HG02571 (cell line): ENCODE measurements at regions not wholly inside any gene's neighbourhood (a gene's known extent, or its start where the extent isn't known, plus 50 kb on each side); places are given as distances from the start of the nearest gene placed in this dataset.

Experiments used
- ATAC-seq: cut with Tn5 transposase; IDR thresholded peaks from one replicate; pipeline ENCODE4 v1.9.1; 2021; ENCODE audit warnings: mild to moderate bottlenecking, moderate library complexity; ENCODE audit not compliant: unreplicated experiment

DNA sequence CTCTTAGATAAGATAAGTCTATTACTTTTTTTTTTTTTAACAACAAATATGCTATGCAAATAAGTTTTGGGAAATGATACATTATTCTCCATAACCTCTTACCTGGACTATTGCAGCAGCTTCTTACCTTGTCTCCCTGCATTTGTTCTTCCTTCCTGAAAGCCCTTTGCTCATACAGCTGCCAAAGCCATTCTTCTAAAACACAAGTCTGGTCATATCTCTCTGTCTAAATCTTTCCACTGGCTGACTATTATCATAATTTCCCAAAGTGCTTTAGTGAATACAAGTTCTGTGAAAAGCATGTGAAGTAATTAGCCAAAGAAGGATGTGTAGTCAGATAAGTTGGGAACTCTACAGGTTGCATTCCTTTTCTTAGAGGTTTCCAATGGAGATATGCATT, 115.4 kb upstream of the CNTLN start:
- no peak for ATAC-seq

DNA sequence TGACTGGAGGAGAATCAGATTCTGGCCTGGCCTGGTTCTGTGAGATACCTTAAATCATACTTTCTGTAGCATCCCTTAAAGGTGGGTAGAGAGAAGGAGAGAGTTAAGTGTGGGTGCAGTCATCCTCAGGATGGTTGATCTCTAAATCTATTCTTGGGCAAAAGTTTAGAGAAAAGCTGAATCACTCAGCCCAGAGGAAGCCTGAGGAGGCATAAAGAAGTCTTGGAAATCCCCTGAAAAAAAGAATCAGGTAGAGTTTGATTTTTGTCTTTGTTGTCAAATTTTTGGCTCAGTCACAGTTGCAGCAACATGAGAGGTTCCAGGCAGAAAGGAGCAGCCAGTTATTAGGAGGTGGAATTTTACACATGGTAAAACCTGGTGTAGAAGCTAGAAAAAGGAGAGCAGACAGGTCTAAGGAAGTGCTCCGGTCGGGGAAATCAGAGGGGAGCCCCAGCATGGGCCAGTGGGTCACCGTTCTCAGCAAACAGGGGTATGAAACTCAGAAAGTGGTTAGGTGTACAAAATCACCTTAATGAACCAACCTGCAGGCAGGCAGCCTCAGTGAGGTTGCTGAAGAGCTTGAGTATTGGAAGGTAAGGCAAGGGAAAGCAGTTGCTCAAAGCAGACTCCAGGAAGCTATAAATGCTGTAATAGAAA, 116.2 kb upstream of the CNTLN start:
- ATAC-seq = no peak

DNA sequence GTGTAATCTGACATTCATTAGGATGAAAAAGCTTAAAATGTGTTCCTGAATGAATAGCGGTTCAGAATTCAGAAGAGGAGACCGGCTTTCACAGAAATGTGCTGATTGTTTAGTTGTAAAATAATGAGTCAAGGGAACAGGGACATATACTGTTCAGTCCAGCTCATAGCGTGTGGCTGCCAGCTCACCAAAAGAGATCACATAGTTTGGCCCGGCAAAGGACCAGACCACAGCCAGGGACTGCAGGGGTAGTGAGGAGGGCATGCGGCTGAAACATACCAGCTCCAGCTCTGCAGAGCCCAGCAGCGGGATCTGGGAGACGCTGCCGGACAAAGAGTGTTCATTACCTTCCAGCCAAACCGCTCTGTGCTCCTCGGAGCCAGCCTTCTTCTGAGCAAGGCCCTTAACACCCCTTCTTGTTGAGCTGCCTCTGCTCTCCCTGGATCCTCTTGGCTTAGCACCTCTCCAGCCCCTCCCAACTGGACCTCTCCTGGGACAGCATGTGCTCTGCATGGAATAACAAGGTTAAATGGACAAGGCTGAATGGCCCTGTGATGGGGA, 116.8 kb upstream of the CNTLN start:
- no peak for ATAC-seq

DNA sequence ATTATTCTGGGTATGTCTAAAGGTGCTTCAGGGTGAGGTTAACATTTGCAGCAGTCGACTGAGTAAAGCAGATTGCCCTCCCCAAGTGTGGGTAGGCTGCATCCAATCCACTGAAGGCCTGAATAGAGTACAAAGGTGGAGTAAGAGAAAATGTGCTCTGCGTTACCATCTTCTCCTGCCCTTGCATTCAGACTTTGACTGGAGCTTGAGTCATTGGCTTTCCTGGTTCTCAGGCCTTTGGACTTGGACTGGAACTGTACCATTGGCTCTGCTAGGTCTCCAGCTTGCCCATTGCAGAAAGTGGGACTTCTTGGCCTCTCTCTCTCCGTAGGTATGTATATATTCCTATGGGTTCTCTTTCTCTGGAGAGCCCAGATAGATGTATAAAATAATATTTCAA, 120.9 kb upstream of the CNTLN start:
- ATAC-seq = no peak

- no peak for ATAC-seq
Observed at GRCh38 chr9:17013010-17013409, 121.8 kb upstream of the CNTLN start.

GRCh38 chr9:17011880-17012279, 123.0 kb upstream of the CNTLN start:
- no peak for ATAC-seq

DNA sequence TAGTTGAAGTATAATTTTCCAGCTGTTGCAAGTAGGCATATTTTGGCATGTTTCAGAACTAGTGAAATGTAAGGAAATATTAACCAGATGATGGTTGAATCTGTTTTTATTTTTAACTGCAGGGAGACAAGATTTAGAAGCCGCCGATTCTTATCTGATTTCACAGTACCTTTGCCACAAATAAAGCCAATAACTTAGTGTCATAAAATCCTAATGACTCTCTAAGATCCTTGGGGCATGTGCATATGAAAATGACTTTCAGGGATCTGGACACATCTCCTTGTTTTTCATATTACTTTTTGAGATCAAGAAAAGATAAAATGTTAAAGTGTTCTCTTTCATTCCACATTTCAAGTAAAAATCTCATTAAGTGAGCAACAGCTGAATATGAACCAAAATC, 125.8 kb upstream of the CNTLN start:
- no peak for ATAC-seq

GRCh38 chr9:17005056-17005823, 129.6 kb upstream of the CNTLN start:
- no peak for ATAC-seq

- ATAC-seq = no peak
Observed at GRCh38 chr9:17004500-17004899, 130.3 kb upstream of the CNTLN start.

- ATAC-seq = no peak
Observed at GRCh38 chr9:17003576-17004240, 131.1 kb upstream of the CNTLN start.

DNA sequence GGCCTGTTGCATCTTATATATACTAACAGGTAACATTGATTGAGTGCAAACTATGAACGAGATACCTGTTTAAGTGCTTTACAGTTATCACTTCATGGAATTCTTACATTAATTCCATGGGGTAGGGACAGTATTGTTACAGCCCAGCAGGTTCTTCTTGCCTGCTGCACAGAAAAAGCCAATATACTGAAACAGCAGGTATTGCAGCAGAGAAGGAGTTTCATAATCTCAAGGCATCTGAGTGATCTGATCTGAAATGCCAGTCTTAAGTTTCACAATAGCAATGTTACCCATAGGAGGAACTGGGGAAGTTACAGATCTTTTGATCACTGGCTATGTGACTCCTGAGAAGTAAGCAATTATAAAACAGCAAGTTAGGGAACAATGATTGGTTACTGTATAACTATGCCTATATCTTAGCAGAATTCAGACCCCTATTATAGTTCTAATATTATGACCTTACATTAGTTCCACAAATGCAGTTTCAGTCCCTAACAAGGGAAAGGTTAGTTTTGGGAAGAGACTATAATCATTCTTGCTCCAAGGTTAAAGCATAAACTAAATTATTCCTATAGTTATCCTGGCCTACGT, 126.5 kb upstream of the BNC2 start:
- no peak for ATAC-seq

DNA sequence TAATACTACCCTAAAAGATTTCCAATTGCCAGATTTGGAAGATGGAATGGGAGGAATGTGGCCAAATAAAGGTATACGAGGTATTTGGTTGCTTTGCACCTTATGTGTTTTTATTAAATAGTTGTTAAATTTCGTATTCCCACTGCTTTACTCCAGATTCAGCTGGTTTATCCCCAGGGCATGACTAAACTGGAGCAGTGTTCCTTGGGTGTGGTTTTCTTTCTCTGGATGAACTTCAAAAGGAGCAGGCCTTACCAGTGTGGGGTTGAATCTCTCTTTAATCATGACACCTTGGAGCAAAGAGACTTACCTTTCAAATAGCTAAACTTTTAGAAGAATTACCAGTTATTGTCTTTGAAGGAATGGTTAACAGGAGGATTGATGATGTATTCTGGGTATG, 121.7 kb upstream of the BNC2 start:
- ATAC-seq = no peak

DNA sequence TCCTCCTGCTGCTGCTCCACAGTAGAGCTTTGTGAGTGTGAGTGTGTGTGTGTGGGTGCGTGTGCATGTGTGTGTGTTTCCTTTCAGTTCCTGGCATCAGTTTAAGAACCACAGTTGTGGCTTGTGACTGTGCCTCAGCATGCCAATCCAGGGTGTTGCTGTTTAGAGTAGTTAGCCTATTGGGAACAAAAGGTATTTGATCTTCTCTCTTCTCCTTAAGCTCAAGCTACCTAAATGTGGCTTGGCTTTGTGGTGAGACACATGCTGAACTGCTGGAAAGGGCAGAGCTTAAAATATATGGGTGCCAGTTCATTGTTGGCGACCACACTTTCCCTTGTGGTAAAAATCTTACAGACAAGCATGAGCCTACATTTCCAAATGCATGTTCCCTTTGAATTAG, 116.6 kb upstream of the BNC2 start:
- no peak for ATAC-seq

GRCh38 chr9:16986556-16986955, 116.1 kb upstream of the BNC2 start:
- no peak for ATAC-seq

GRCh38 chr9:16985559-16986348, 115.3 kb upstream of the BNC2 start:
- ATAC-seq = no peak

DNA sequence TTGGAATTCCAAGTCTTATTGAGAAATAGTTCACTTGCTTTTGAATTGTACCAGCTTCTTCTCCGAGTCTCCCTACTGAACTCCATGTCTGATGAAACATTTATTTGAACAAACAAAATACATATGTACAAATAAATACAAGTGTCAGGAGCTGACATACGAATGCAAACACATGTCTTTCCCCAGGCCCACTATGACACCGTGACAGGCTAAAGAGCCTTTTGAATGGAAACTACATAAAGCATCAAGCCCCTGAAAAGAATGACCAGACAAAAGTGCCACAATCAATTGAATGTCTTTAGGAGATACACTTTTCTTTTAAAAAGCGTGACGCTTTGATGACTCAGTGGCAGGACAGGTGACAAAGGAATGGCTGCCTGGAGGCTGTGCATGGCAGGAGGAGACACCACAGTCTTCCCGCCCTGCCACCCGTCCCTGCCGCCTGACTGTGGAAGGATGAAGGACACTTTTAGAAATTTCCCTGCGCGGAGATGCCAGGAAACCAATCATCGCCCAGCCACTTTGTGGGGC, 112.4 kb upstream of the BNC2 start:
- ATAC-seq = no peak

- ATAC-seq = no peak
Observed at GRCh38 chr9:16976427-16976826, 106.0 kb upstream of the BNC2 start.

DNA sequence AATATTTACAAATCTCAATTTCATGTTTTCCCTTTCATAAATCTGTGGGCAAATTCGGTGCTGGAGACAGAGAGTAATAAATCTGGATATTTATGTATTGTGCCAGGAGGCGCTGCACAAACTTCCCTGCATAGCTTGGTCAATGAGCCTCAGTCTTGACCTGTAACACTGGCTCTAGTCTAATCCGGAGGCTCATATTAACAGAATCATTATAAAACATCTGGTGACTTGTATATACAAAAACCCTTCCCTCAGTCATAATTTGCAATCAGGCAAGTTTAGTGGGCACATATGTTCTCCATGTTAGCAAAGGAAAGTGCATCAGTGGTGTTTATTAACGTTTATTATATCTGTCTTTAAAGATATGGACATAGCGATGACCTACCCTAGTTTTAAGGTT, 104.0 kb upstream of the BNC2 start:
- no peak for ATAC-seq

DNA sequence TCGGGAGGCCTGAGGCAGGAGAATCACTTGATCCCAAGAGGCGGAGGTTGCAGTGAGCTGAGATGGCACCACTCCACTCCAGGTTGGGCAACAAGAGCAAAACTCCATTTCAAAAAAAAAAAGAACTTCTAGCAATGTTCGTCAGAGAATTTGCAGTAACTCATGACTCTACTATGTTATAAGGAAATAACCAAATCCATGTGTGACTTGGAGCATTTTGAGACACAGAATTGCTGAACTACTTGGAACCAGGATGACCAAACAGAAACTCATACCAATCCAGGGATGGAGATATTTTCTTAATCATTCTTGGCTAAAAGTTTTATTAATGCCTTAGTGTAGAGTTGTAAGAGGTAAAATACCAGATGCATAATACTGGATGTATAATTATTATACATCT, 99.9 kb upstream of the BNC2 start:
- no peak for ATAC-seq

DNA sequence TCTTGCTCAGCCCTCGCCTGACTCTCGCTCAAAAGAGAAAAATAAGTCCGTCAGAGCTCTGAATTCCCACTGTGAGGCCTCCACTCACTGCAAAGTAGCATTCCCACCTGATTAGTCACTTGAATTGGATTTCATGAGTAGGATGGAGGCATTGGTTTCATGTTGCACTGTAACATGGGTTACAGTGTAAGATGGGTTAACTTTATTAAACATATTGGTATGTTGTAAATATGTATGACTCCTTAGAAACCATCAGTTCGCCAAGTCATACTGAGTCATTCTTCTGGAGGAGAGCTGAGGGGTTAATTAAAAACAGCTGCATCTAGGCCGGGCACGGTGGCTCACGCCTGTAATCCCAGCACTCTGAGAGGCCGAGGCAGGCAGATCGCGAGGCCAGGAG, 93.8 kb upstream of the BNC2 start:
- no peak for ATAC-seq
